Left lung (tissue), 4 donors: ENCODE measurements at regions not wholly inside any gene's neighbourhood (a gene's known extent, or its start where the extent isn't known, plus 50 kb on each side); places are given as distances from the start of the nearest gene placed in this dataset.

Source experiments
- ATAC-seq: fragments of 200-7000 bp; cut with Tn5 transposase; one replicate; pipeline ENCODE4 v1.9.1; 2020; ENCODE audit warnings: moderate library complexity
- DNase-seq, 4 donors: peaks; one replicate each; pipeline ENCODE4 v3.0.0-alpha.2; 2013 to 2020
- H3K27ac ChIP-seq, 2 donors: fragments of 200-600 bp; sonication (generic) in 1 of 2; one replicate each; pipeline versions ENCODE4 v1.5.0 to v1.8.0; 2020 to 2021
- H3K27me3 ChIP-seq, 2 donors: fragments of 200-600 bp; sonication (generic) in 1 of 2; one replicate each; pipeline versions ENCODE4 v1.5.0 to v1.8.0; 2020 to 2021
- H3K36me3 ChIP-seq, 2 donors: fragments of 200-600 bp; sonication (generic) in 1 of 2; one replicate each; pipeline versions ENCODE4 v1.5.0 to v1.8.0; 2020 to 2021
- H3K4me1 ChIP-seq, 2 donors: fragments of 200-600 bp; one replicate each; pipeline ENCODE4 v1.8.0; 2021
- H3K4me3 ChIP-seq, 2 donors: fragments of 200-600 bp; sonication (generic) in 1 of 2; one replicate each; pipeline versions ENCODE4 v1.5.0 to v1.8.0; 2020 to 2021; ENCODE audit warnings: mild to moderate bottlenecking in 1 of 2
- H3K9me3 ChIP-seq, 2 donors: fragments of 200-600 bp; sonication (generic) in 1 of 2; one replicate each; pipeline versions ENCODE4 v1.5.0 to v1.8.0; 2020 to 2021
- intact Hi-C, 2 donors: fragments of 100-400 bp; cut with DNase I; formaldehyde crosslinking; loops; one replicate each; pipeline versions ENCODE4 v1.11.2 to v1.14.2; 2022
- TF ChIP-seq, protein P1 (sequence below), 2 donors: fragments of 200-600 bp; sonication (generic) in 1 of 2; IDR thresholded peaks; one replicate each; pipeline versions ENCODE4 v1.5.0 to v1.8.0; 2021; ENCODE audit warnings: antibody characterized with exemption in 2 of 2
- donor health status: DM: no; HTN: yes; CAD: no.
- donor health status: DM: no; HTN: no; CAD: no.

DNA sequence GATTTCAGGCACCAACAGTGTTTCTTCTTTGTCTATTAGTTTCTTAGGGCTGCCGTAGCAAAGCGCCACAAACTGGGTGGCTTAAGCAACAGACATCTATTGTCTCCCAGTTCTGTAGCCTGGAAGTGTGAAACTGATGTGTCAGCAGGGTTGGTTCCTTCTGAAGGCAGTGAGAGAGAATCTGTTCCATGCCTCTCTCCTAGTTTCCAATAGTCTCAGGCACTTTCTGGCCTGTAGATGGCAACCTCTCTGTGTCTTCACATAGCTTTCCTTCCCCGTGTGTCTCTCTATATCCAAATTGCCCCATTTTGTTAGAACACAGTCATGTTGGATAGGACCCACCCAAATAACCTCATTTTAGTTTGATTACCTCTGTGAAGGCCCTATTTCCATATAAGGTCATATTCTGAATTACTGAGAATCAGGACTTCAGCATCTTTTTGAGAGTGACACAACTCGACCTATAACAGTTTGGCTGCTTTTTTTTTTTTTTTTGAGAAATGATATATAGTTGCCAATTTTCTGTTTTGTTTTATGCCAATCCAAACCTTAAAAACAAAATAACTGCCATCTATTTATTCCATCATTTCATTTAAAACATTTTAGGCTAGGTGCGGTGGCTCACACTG lies 108.2 kb downstream of the SLC36A4 start:
- Histone ChIP-seq H3K4me3 (no peak overlapping the region), H3K9me3 (no peaks in the 10 kb centered on the region), H3K4me1 (no peaks in the 10 kb centered on the region), H3K27me3 (no peaks in the 10 kb centered on the region), H3K27ac (no peak overlapping the region), H3K36me3 (no peaks in the 10 kb centered on the region)
- peak; percentile 67 for ATAC-seq
- peak in 1 of 4 donors; percentile 24 for DNase-seq
- intact Hi-C loops, result no loop called here
- TF ChIP-seq, protein P1, sequence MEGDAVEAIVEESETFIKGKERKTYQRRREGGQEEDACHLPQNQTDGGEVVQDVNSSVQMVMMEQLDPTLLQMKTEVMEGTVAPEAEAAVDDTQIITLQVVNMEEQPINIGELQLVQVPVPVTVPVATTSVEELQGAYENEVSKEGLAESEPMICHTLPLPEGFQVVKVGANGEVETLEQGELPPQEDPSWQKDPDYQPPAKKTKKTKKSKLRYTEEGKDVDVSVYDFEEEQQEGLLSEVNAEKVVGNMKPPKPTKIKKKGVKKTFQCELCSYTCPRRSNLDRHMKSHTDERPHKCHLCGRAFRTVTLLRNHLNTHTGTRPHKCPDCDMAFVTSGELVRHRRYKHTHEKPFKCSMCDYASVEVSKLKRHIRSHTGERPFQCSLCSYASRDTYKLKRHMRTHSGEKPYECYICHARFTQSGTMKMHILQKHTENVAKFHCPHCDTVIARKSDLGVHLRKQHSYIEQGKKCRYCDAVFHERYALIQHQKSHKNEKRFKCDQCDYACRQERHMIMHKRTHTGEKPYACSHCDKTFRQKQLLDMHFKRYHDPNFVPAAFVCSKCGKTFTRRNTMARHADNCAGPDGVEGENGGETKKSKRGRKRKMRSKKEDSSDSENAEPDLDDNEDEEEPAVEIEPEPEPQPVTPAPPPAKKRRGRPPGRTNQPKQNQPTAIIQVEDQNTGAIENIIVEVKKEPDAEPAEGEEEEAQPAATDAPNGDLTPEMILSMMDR (IDR thresholded peaks at IDR 0.05), result no peak
